Erythroblast (primary cell): ENCODE measurements at regions not wholly inside any gene's neighbourhood (a gene's known extent, or its start where the extent isn't known, plus 50 kb on each side); places are given as distances from the start of the nearest gene placed in this dataset.

ENCODE experiments used
- GATA1 ChIP-seq: IDR thresholded peaks from 2 replicates; pipeline ENCODE4 v1.6.1; 2011; ENCODE audit warnings: low read depth, mild to moderate bottlenecking, control low read depth, low read length, moderate library complexity
- POLR2A ChIP-seq: IDR thresholded peaks from 2 replicates; pipeline ENCODE4 v1.6.1; 2011; ENCODE audit warnings: mild to moderate bottlenecking, low read length

GRCh38 chr7:70926666-70927065 lies 205.3 kb upstream of the GALNT17 start:
- no peak for TF ChIP-seq POLR2A
- TF ChIP-seq GATA1 = no peak
